ENCODE measurements at regions not wholly inside any gene's neighbourhood (a gene's known extent, or its start where the extent isn't known, plus 50 kb on each side); places are given as distances from the start of the nearest gene placed in this dataset.

DNA sequence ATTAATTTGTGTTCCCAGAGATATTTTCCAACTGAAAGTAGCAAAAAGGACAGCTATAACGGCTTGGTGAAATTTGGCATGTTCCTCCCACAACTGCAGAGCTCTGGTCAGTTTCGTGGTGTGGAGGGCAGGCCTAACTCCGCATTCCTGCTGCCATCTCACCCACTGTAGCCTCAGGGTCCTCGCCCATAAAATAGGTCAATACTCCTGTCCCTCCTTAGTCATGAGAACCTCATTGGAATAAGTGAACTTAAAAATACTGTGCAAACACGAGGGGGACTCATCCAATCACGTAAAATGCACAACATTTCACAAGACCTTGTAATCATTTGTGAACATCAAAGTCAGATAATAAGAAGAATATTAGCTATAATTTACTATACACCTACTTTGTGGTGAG lies 143.5 kb upstream of the NCKAP5 start (continued):
- TF ChIP-seq ZNF114 (CRISPR knock-in tag; IDR thresholded peaks at IDR 0.05) (no peak), EZH2phosphoT487 (IDR thresholded peaks at IDR 0.05; ENCODE audit: unreplicated experiment) (no peak), EZH2 (IDR thresholded peaks at IDR 0.05; ENCODE audit: low read depth, unreplicated experiment) (no peak), CREB1 (CRISPR knock-in tag; IDR thresholded peaks at IDR 0.05; ENCODE audit: low read depth) (no peak), STAT1 (IDR thresholded peaks at IDR 0.05; ENCODE audit: unreplicated experiment) (no peak), NANOG (IDR thresholded peaks at IDR 0.05; ENCODE audit: borderline replicate concordance) (no peak), ZNF331 (CRISPR knock-in tag; IDR thresholded peaks at IDR 0.05; ENCODE audit: low read depth) (no peak)
- TF ChIP-seq, protein P1, sequence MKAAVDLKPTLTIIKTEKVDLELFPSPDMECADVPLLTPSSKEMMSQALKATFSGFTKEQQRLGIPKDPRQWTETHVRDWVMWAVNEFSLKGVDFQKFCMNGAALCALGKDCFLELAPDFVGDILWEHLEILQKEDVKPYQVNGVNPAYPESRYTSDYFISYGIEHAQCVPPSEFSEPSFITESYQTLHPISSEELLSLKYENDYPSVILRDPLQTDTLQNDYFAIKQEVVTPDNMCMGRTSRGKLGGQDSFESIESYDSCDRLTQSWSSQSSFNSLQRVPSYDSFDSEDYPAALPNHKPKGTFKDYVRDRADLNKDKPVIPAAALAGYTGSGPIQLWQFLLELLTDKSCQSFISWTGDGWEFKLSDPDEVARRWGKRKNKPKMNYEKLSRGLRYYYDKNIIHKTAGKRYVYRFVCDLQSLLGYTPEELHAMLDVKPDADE (IDR thresholded peaks at IDR 0.05) = no peak

DNA sequence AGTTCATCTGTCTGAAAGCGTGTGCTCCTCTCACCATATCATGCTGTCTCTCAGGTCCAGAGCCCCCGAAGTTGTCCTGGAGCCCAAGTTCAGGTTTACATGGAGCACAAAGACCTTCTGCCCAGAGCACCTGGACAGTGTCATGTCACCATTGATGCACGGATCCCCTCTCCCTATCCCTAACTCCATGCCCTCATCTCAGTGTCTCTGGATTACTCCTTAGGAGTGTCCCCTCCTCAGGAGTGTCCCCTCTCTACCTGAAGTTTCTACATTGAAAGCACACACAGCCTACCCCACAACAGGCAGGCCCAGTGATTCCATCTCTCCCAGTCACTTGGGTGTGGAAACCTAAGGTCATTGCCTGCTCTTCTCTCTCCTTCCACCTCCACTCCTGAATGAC lies 144.1 kb upstream of the NCKAP5 start:
- DNase-seq (ENCODE audit: low spot score) = no peak
- H3K27me3 ChIP-seq (ENCODE audit: insufficient read depth) = no peaks in the 10 kb centered on the region
- peaks cover 5% of the 10 kb centered on the region for H3K9me3 Mint-ChIP-seq
- no peak overlapping the region for H3K4me2 ChIP-seq
- H3K36me3 ChIP-seq (ENCODE audit: insufficient read depth) = no peaks in the 10 kb centered on the region; the same call in 1 of the 2 replicates
- H3K4me3 Mint-ChIP-seq = no peak overlapping the region
- ATAC-seq = no peak
- H4K20me1 ChIP-seq (replicated peaks; ENCODE audit: insufficient read depth) = no peaks in the 10 kb centered on the region
- H3K27ac Mint-ChIP-seq = no peak overlapping the region; the same call in 1 of the 2 replicates
- no peak overlapping the region for H3K4me3 ChIP-seq
- H3K4me1 Mint-ChIP-seq = peaks cover 13% of the 10 kb centered on the region
- H3K27ac ChIP-seq (ENCODE audit: low read depth) = no peak overlapping the region
- peaks cover 4% of the 10 kb centered on the region; the same call in 2 of the 3 replicates for H3K36me3 Mint-ChIP-seq (ENCODE audit: low read depth)
- H3K4me1 ChIP-seq (ENCODE audit: insufficient read depth) = no peaks in the 10 kb centered on the region
- no peak overlapping the region for H2AFZ ChIP-seq
- no peaks in the 10 kb centered on the region for H3F3A ChIP-seq (replicated peaks; ENCODE audit: low read depth)
- H3K79me2 ChIP-seq (replicated peaks; ENCODE audit: insufficient read depth) = no peaks in the 10 kb centered on the region
- peaks cover 14% of the 10 kb centered on the region; the same call in 1 of the 2 replicates for H3K9me2 ChIP-seq (ENCODE audit: insufficient read depth)
- peaks cover 4% of the 10 kb centered on the region for H3K27me3 Mint-ChIP-seq (ENCODE audit: insufficient read depth, low read depth, poor library complexity)
- TF ChIP-seq STAT1 (IDR thresholded peaks at IDR 0.05; ENCODE audit: unreplicated experiment) = no peak
- TF ChIP-seq, protein P2, sequence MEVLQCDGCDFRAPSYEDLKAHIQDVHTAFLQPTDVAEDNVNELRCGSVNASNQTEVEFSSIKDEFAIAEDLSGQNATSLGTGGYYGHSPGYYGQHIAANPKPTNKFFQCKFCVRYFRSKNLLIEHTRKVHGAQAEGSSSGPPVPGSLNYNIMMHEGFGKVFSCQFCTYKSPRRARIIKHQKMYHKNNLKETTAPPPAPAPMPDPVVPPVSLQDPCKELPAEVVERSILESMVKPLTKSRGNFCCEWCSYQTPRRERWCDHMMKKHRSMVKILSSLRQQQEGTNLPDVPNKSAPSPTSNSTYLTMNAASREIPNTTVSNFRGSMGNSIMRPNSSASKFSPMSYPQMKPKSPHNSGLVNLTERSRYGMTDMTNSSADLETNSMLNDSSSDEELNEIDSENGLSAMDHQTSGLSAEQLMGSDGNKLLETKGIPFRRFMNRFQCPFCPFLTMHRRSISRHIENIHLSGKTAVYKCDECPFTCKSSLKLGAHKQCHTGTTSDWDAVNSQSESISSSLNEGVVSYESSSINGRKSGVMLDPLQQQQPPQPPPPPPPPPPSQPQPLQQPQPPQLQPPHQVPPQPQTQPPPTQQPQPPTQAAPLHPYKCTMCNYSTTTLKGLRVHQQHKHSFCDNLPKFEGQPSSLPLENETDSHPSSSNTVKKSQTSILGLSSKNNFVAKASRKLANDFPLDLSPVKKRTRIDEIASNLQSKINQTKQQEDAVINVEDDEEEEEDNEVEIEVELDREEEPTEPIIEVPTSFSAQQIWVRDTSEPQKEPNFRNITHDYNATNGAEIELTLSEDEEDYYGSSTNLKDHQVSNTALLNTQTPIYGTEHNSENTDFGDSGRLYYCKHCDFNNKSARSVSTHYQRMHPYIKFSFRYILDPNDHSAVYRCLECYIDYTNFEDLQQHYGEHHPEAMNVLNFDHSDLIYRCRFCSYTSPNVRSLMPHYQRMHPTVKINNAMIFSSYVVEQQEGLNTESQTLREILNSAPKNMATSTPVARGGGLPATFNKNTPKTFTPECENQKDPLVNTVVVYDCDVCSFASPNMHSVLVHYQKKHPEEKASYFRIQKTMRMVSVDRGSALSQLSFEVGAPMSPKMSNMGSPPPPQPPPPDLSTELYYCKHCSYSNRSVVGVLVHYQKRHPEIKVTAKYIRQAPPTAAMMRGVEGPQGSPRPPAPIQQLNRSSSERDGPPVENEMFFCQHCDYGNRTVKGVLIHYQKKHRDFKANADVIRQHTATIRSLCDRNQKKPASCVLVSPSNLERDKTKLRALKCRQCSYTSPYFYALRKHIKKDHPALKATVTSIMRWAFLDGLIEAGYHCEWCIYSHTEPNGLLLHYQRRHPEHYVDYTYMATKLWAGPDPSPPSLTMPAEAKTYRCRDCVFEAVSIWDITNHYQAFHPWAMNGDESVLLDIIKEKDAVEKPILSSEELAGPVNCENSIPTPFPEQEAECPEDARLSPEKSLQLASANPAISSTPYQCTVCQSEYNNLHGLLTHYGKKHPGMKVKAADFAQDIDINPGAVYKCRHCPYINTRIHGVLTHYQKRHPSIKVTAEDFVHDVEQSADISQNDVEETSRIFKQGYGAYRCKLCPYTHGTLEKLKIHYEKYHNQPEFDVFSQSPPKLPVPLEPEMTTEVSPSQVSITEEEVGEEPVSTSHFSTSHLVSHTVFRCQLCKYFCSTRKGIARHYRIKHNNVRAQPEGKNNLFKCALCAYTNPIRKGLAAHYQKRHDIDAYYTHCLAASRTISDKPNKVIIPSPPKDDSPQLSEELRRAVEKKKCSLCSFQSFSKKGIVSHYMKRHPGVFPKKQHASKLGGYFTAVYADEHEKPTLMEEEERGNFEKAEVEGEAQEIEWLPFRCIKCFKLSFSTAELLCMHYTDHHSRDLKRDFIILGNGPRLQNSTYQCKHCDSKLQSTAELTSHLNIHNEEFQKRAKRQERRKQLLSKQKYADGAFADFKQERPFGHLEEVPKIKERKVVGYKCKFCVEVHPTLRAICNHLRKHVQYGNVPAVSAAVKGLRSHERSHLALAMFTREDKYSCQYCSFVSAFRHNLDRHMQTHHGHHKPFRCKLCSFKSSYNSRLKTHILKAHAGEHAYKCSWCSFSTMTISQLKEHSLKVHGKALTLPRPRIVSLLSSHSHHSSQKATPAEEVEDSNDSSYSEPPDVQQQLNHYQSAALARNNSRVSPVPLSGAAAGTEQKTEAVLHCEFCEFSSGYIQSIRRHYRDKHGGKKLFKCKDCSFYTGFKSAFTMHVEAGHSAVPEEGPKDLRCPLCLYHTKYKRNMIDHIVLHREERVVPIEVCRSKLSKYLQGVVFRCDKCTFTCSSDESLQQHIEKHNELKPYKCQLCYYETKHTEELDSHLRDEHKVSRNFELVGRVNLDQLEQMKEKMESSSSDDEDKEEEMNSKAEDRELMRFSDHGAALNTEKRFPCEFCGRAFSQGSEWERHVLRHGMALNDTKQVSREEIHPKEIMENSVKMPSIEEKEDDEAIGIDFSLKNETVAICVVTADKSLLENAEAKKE (CRISPR knock-in tag; IDR thresholded peaks at IDR 0.05) = no peak
- no peak for TF ChIP-seq NANOG (IDR thresholded peaks at IDR 0.05; ENCODE audit: borderline replicate concordance)
- TF ChIP-seq, protein P1 (IDR thresholded peaks at IDR 0.05) = no peak
- TF ChIP-seq CREB1 (CRISPR knock-in tag; IDR thresholded peaks at IDR 0.05; ENCODE audit: low read depth) = no peak
- no peak for TF ChIP-seq ZNF331 (CRISPR knock-in tag; IDR thresholded peaks at IDR 0.05; ENCODE audit: low read depth)
- TF ChIP-seq, protein P3, sequence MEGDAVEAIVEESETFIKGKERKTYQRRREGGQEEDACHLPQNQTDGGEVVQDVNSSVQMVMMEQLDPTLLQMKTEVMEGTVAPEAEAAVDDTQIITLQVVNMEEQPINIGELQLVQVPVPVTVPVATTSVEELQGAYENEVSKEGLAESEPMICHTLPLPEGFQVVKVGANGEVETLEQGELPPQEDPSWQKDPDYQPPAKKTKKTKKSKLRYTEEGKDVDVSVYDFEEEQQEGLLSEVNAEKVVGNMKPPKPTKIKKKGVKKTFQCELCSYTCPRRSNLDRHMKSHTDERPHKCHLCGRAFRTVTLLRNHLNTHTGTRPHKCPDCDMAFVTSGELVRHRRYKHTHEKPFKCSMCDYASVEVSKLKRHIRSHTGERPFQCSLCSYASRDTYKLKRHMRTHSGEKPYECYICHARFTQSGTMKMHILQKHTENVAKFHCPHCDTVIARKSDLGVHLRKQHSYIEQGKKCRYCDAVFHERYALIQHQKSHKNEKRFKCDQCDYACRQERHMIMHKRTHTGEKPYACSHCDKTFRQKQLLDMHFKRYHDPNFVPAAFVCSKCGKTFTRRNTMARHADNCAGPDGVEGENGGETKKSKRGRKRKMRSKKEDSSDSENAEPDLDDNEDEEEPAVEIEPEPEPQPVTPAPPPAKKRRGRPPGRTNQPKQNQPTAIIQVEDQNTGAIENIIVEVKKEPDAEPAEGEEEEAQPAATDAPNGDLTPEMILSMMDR (conservative IDR thresholded peaks at IDR 0.05; ENCODE audit: low read depth in 2 of 2) = no peak
- TF ChIP-seq EZH2phosphoT487 (IDR thresholded peaks at IDR 0.05; ENCODE audit: unreplicated experiment) = no peak
- no peak for TF ChIP-seq EZH2 (IDR thresholded peaks at IDR 0.05; ENCODE audit: low read depth, unreplicated experiment)

Measured in GM23338 (cell line).